ENCODE measurements at regions not wholly inside any gene's neighbourhood (a gene's known extent, or its start where the extent isn't known, plus 50 kb on each side); places are given as distances from the start of the nearest gene placed in this dataset.

DNA sequence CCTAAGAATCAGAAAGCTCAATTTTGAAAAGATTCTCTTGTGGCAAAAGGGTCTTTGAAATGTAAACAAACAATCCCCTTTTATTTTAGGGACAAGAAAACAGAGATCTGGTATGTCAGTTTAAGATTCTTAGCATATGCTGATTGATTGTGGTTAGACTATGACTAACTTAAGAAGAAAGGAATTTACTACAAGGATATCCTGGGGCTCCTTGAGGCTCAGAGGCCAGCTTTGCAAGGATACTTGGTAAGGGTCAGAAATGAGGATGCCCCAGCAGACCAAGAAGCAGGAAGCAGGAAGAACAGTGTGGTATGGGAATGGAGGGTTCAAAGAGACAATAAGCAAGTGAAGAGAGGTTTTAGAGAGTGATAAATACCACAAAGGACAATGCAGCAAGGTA, 474.6 kb downstream of the ETNK1 start:
- DNase-seq = no peak
- Histone ChIP-seq H4K20me1 (ENCODE audit: insufficient read depth) (no peaks in the 10 kb centered on the region), H3K9me2 (ENCODE audit: insufficient read depth) (no peaks in the 10 kb centered on the region), H3K9ac (no peak overlapping the region), H3K4me1 (ENCODE audit: insufficient read depth) (no peaks in the 10 kb centered on the region), H3K9me3 (ENCODE audit: low read depth) (no peaks in the 10 kb centered on the region), H3K79me2 (ENCODE audit: insufficient read depth) (no peaks in the 10 kb centered on the region), H3K27me3 (replicated peaks; ENCODE audit: insufficient read depth) (no peaks in the 10 kb centered on the region), H3K4me2 (ENCODE audit: unreplicated experiment) (no peak overlapping the region), H3K27ac (no peak overlapping the region), H3K36me3 (ENCODE audit: low read depth) (no peaks in the 10 kb centered on the region), H3F3A (ENCODE audit: insufficient read depth) (no peaks in the 10 kb centered on the region), H2AFZ (no peak overlapping the region), H3K4me3 (no peak overlapping the region)
- TF ChIP-seq EZH2phosphoT487 (IDR thresholded peaks at IDR 0.05; ENCODE audit: insufficient read depth, low read depth) = no peak
- no peak for TF ChIP-seq EZH2 (IDR thresholded peaks at IDR 0.05; ENCODE audit: insufficient read depth, poor library complexity, severe bottlenecking)
- in situ Hi-C loops (cut with MboI) = no loop called here

DNA sequence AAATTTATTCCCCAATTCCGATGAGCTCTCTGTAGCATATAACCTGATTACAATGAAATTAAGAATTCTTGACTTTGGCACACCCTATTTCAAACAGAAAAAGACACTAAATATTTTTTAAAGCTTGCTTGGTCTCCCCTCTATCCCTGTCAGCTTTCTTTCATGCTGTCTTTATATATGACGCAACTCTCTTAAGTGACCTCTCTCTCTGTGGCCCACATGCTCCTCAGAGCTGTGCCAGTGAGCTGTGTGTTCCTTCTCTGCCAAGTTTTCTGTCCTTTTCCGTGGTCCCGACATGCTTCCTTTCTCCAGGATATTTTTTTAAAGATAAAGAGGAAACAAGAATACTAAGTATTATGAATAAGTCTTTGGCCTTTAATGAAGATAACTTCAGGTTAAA, 484.0 kb downstream of the ETNK1 start:
- H3K4me2 ChIP-seq (ENCODE audit: unreplicated experiment) = no peak overlapping the region
- H3K9me2 ChIP-seq (ENCODE audit: insufficient read depth) = no peaks in the 10 kb centered on the region
- H3K36me3 ChIP-seq (ENCODE audit: low read depth) = no peaks in the 10 kb centered on the region
- 32 to 33% methylated on average over 4 of the region's 4 CpGs for WGBS, 2 experiments (ENCODE audit: low coverage in 1 of 2, low lambda C conversion rate in 2 of 2, missing lambda C conversion rate in 2 of 2)
- H4K20me1 ChIP-seq (ENCODE audit: insufficient read depth) = no peaks in the 10 kb centered on the region
- no peak overlapping the region for H3K9ac ChIP-seq
- H3K79me2 ChIP-seq (ENCODE audit: insufficient read depth) = no peaks in the 10 kb centered on the region
- in situ Hi-C loops (cut with MboI) = no loop called here
- no peaks in the 10 kb centered on the region for H3K4me1 ChIP-seq (ENCODE audit: insufficient read depth)
- H3K27ac ChIP-seq = no peak overlapping the region
- DNase-seq = no peak
- H3F3A ChIP-seq (ENCODE audit: insufficient read depth) = no peaks in the 10 kb centered on the region
- H2AFZ ChIP-seq = no peak overlapping the region
- H3K9me3 ChIP-seq (ENCODE audit: low read depth) = no peaks in the 10 kb centered on the region
- TF ChIP-seq EZH2 (IDR thresholded peaks at IDR 0.05; ENCODE audit: insufficient read depth, poor library complexity, severe bottlenecking) (no peak), EZH2phosphoT487 (IDR thresholded peaks at IDR 0.05; ENCODE audit: insufficient read depth, low read depth) (no peak)
- H3K27me3 ChIP-seq (replicated peaks; ENCODE audit: insufficient read depth) = no peaks in the 10 kb centered on the region
- no peak overlapping the region for H3K4me3 ChIP-seq

DNA sequence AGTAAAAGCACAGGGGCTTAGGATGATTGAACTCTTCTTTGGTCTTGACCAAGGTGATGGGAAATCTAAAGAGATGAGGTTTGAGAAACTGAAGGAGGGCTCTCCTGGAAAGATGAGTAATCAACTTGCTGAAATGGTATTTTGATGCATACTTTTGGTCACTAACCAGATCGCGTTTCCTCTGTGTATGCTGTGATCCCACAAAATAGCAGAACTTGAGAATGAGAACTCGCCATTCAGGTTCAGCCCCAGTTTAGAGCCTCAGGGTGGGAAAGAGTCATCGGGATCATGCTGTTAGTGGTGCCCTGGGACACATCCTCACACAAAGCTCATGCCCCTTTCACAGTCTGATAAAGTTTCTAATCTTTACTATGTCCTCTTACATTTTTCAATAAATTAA, 488.8 kb downstream of the ETNK1 start:
- H3K4me3 ChIP-seq = no peak overlapping the region
- no peak overlapping the region for H3K4me2 ChIP-seq (ENCODE audit: unreplicated experiment)
- H3K4me1 ChIP-seq (ENCODE audit: insufficient read depth) = no peaks in the 10 kb centered on the region
- H3K9ac ChIP-seq = no peak overlapping the region
- no peaks in the 10 kb centered on the region for H3K9me3 ChIP-seq (ENCODE audit: low read depth)
- WGBS, 2 experiments (ENCODE audit: low coverage in 1 of 2, low lambda C conversion rate in 2 of 2, missing lambda C conversion rate in 2 of 2) = 44 to 47% methylated on average over 4 of the region's 4 CpGs
- DNase-seq = no peak
- H3K27ac ChIP-seq = no peak overlapping the region
- no peaks in the 10 kb centered on the region for H3K79me2 ChIP-seq (ENCODE audit: insufficient read depth)
- H4K20me1 ChIP-seq (ENCODE audit: insufficient read depth) = no peaks in the 10 kb centered on the region
- no peak overlapping the region for H2AFZ ChIP-seq
- no peaks in the 10 kb centered on the region for H3F3A ChIP-seq (ENCODE audit: insufficient read depth)
- H3K9me2 ChIP-seq (ENCODE audit: insufficient read depth) = no peaks in the 10 kb centered on the region
- no peaks in the 10 kb centered on the region for H3K27me3 ChIP-seq (replicated peaks; ENCODE audit: insufficient read depth)
- H3K36me3 ChIP-seq (ENCODE audit: low read depth) = no peaks in the 10 kb centered on the region
- no peak for TF ChIP-seq EZH2 (IDR thresholded peaks at IDR 0.05; ENCODE audit: insufficient read depth, poor library complexity, severe bottlenecking)
- TF ChIP-seq EZH2phosphoT487 (IDR thresholded peaks at IDR 0.05; ENCODE audit: insufficient read depth, low read depth) = no peak
- in situ Hi-C loops (cut with MboI) = no loop called here

DNA sequence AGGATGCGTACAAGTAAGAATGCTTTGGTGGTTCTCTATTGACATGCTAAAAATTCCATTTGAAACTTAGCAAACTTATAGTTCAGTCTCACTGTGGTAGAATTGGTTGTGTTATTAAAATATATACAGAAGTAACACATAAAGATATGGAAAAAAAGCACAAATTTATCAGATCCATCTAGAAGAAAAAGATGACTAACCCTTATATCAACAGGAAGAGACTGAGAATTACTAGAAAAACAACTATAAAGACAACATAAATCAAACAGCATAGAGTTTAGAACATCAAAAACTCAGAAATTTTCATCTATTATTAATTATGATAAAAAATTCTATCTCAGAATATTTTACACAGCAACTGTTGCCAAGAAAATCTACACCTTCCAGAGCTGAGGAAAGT, 491.0 kb downstream of the ETNK1 start:
- Histone ChIP-seq H3K9ac (no peak overlapping the region), H4K20me1 (ENCODE audit: insufficient read depth) (no peaks in the 10 kb centered on the region), H3K27ac (no peak overlapping the region), H3K79me2 (ENCODE audit: insufficient read depth) (no peaks in the 10 kb centered on the region), H3K36me3 (ENCODE audit: low read depth) (no peaks in the 10 kb centered on the region), H3K4me2 (ENCODE audit: unreplicated experiment) (no peak overlapping the region), H3K9me2 (ENCODE audit: insufficient read depth) (no peaks in the 10 kb centered on the region), H3F3A (ENCODE audit: insufficient read depth) (no peaks in the 10 kb centered on the region), H2AFZ (no peak overlapping the region), H3K27me3 (replicated peaks; ENCODE audit: insufficient read depth) (no peaks in the 10 kb centered on the region), H3K4me1 (ENCODE audit: insufficient read depth) (no peaks in the 10 kb centered on the region), H3K4me3 (no peak overlapping the region), H3K9me3 (ENCODE audit: low read depth) (no peaks in the 10 kb centered on the region)
- no peak for TF ChIP-seq EZH2phosphoT487 (IDR thresholded peaks at IDR 0.05; ENCODE audit: insufficient read depth, low read depth)
- no peak for TF ChIP-seq EZH2 (IDR thresholded peaks at IDR 0.05; ENCODE audit: insufficient read depth, poor library complexity, severe bottlenecking)
- WGBS, 2 experiments (ENCODE audit: low coverage in 1 of 2, low lambda C conversion rate in 2 of 2, missing lambda C conversion rate in 2 of 2) = 45 to 56% methylated on average over 1 of the region's 1 CpG
- no peak for DNase-seq
- in situ Hi-C loops (cut with MboI) = no loop called here

DNA sequence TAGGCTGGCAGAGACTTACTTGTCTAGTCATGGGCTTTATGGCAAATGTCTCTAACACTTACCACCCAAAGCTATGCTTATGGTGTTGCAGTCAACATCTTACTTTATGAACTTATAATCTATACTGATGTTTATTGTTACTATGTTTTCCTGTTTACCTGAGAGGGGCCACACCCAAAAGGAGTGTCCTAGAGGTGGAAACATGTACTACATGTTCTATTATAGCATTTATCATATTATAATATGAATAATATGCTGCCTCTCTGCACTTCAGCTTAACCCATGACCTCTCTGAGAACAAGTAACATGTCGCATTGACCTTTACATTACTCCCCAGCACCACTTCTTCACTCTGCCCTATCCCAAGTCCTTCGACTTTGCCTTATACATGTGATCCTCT, 501.8 kb downstream of the ETNK1 start:
- no peaks in the 10 kb centered on the region for H3F3A ChIP-seq (ENCODE audit: insufficient read depth)
- no peak for DNase-seq
- no peaks in the 10 kb centered on the region for H3K4me1 ChIP-seq (ENCODE audit: insufficient read depth)
- no peaks in the 10 kb centered on the region for H3K79me2 ChIP-seq (ENCODE audit: insufficient read depth)
- H3K9ac ChIP-seq = no peak overlapping the region
- H2AFZ ChIP-seq = no peak overlapping the region
- no peaks in the 10 kb centered on the region for H4K20me1 ChIP-seq (ENCODE audit: insufficient read depth)
- in situ Hi-C loops (cut with MboI) = no loop called here
- no peak overlapping the region for H3K4me2 ChIP-seq (ENCODE audit: unreplicated experiment)
- no peak overlapping the region for H3K27ac ChIP-seq
- no peak overlapping the region for H3K4me3 ChIP-seq
- H3K27me3 ChIP-seq (replicated peaks; ENCODE audit: insufficient read depth) = no peaks in the 10 kb centered on the region
- no peaks in the 10 kb centered on the region for H3K9me3 ChIP-seq (ENCODE audit: low read depth)
- no peak for TF ChIP-seq EZH2 (IDR thresholded peaks at IDR 0.05; ENCODE audit: insufficient read depth, poor library complexity, severe bottlenecking)
- no peak for TF ChIP-seq EZH2phosphoT487 (IDR thresholded peaks at IDR 0.05; ENCODE audit: insufficient read depth, low read depth)
- 5 to 8% methylated on average over 2 of the region's 2 CpGs for WGBS, 2 experiments (ENCODE audit: low coverage in 1 of 2, low lambda C conversion rate in 2 of 2, missing lambda C conversion rate in 2 of 2)
- H3K9me2 ChIP-seq (ENCODE audit: insufficient read depth) = no peaks in the 10 kb centered on the region
- no peaks in the 10 kb centered on the region for H3K36me3 ChIP-seq (ENCODE audit: low read depth)

Data from GM23248 (cell line).